ENCODE measurements at regions not wholly inside any gene's neighbourhood (a gene's known extent, or its start where the extent isn't known, plus 50 kb on each side); places are given as distances from the start of the nearest gene placed in this dataset.

GRCh38 chr15:93759629-93760028, 471.7 kb upstream of the MCTP2 start:
- H2BK120ac ChIP-seq (replicated peaks; ENCODE audit: low read depth, low read length): no peak overlapping the region

More at GRCh38 chr15:93759629-93760028, 471.7 kb upstream of the MCTP2 start:
- CTCF ChIA-PET (ENCODE audit: partially characterized antibody): interaction anchor here (0.6 kb wide), 1 partner anchor 10 kb away, joined by 3 read pairs; no protein-coding TSS in a partner anchor
- H3K4me1 ChIP-seq (replicated peaks in 1 of 4; ENCODE audit: control insufficient read depth in 3 of 4, insufficient read depth in 4 of 4, low read length in 3 of 4): no peaks in the 10 kb centered on the region
- H4K91ac ChIP-seq (replicated peaks; ENCODE audit: insufficient read length, low read length): no peak overlapping the region
- POLR2A ChIA-PET (ENCODE audit: partially characterized antibody): no interaction called here
- no peaks in the 10 kb centered on the region for H4K20me1 ChIP-seq (replicated peaks in 1 of 2; ENCODE audit: control insufficient read depth in 1 of 2, insufficient read depth in 2 of 2, low read length in 2 of 2)
- WGBS, 2 experiments (ENCODE audit: extremely low coverage in 1 of 2, insufficient coverage in 1 of 2, insufficient read length in 1 of 2, insufficient replicate concordance in 2 of 2, low coverage in 1 of 2, low lambda C conversion rate in 2 of 2, missing lambda C conversion rate in 1 of 2): 95% methylated on average over 3 of the region's 3 CpGs; no CpG with 5 or more reads in 1 of the 2 experiments
- H3K27ac ChIP-seq (ENCODE audit: low read depth, low read length): no peak overlapping the region
- H3K14ac ChIP-seq (ENCODE audit: insufficient read length): no peak overlapping the region
- H3K23me2 ChIP-seq (ENCODE audit: low read depth, low read length): no peaks in the 10 kb centered on the region
- no peak overlapping the region for H3K9ac ChIP-seq (replicated peaks in 1 of 4; ENCODE audit: extremely low read depth in 1 of 4, low read depth in 3 of 4, low read length in 3 of 4)
- no peak overlapping the region for H4K8ac ChIP-seq (ENCODE audit: extremely low read depth, insufficient read depth, low read length)
- no peak overlapping the region for H2BK20ac ChIP-seq (ENCODE audit: low read length)
- H3K4me3 ChIP-seq (ENCODE audit: extremely low read depth in 1 of 4, insufficient read depth in 2 of 4, low read depth in 3 of 4, low read length in 4 of 4): no peak overlapping the region
- no peaks in the 10 kb centered on the region for H3K79me2 ChIP-seq (ENCODE audit: control insufficient read depth in 1 of 2, insufficient read depth in 2 of 2, low read length in 2 of 2)
- no peaks in the 10 kb centered on the region for H3K79me1 ChIP-seq (ENCODE audit: low read depth, low read length)
- H3K9me3 ChIP-seq (ENCODE audit: insufficient read depth in 2 of 2, low read depth in 1 of 2, low read length in 1 of 2): no peaks in the 10 kb centered on the region; a peak in 1 of 4 replicates
- H3K56ac ChIP-seq (replicated peaks; ENCODE audit: insufficient read length, low read depth, low read length): no peak overlapping the region
- no peak overlapping the region for H2BK5ac ChIP-seq (ENCODE audit: low read depth, low read length)
- no peak overlapping the region for H2BK12ac ChIP-seq (ENCODE audit: low read depth, low read length)
- H3K4ac ChIP-seq (replicated peaks; ENCODE audit: insufficient read length, low read depth, low read length): no peak overlapping the region
- H3K18ac ChIP-seq (ENCODE audit: extremely low read depth, low read length): no peak overlapping the region
- no peaks in the 10 kb centered on the region for H3K36me3 ChIP-seq (ENCODE audit: control insufficient read depth in 2 of 4, insufficient read depth in 4 of 4, low read length in 3 of 4)
- no peak overlapping the region for H3K4me2 ChIP-seq (ENCODE audit: insufficient read depth in 1 of 2, low read depth in 2 of 2, low read length in 2 of 2)
- FAIRE-seq (no peak), DNase-seq (ENCODE audit: low read depth in 1 of 2, low spot score in 2 of 2) (no peak)
- TF ChIP-seq SP4 (IDR thresholded peaks at IDR 0.05; ENCODE audit: low read length) (no peak), SIN3A (conservative IDR thresholded peaks at IDR 0.05 in 1 of 2, IDR thresholded peaks at IDR 0.05 in 1 of 2; ENCODE audit: low read depth in 1 of 2, low read length in 2 of 2) (no peak), ATF3 (IDR thresholded peaks at IDR 0.05; ENCODE audit: insufficient read depth, low read depth, low read length) (no peak), NANOG (IDR thresholded peaks at IDR 0.05; ENCODE audit: insufficient read depth, low read depth, low read length, poor library complexity, severe bottlenecking) (no peak), HDAC2 (IDR thresholded peaks at IDR 0.05; ENCODE audit: borderline replicate concordance in 1 of 2, low read depth in 2 of 2, low read length in 2 of 2) (no peak), USF2 (IDR thresholded peaks at IDR 0.05; ENCODE audit: low read length) (no peak), CEBPB (IDR thresholded peaks at IDR 0.05; ENCODE audit: low read depth, low read length) (no peak), EGR1 (IDR thresholded peaks at IDR 0.05; ENCODE audit: borderline replicate concordance, low read depth, low read length) (no peak), POU5F1 (IDR thresholded peaks at IDR 0.05; ENCODE audit: low read depth, low read length) (no peak), KDM1A (IDR thresholded peaks at IDR 0.05; ENCODE audit: borderline replicate concordance, low read length) (no peak), CHD2 (IDR thresholded peaks at IDR 0.05; ENCODE audit: low read length) (no peak)
- H2AFZ ChIP-seq (ENCODE audit: low read length): no peak overlapping the region
- no peak overlapping the region for H4K5ac ChIP-seq (ENCODE audit: insufficient read length, low read depth, low read length)
- no peak overlapping the region for H2BK15ac ChIP-seq (ENCODE audit: low read length)
- no peaks in the 10 kb centered on the region for H3K27me3 ChIP-seq (replicated peaks in 1 of 4; ENCODE audit: control insufficient read depth in 3 of 4, extremely low read depth in 1 of 4, insufficient read depth in 3 of 4, low read length in 3 of 4)
- no peak overlapping the region for H3K23ac ChIP-seq (ENCODE audit: insufficient read length)
- no peak overlapping the region for H2AK5ac ChIP-seq (ENCODE audit: low read depth, low read length)

All from H1 (cell line).